H1 (cell line): ENCODE measurements at regions not wholly inside any gene's neighbourhood (a gene's known extent, or its start where the extent isn't known, plus 50 kb on each side); places are given as distances from the start of the nearest gene placed in this dataset.

Source experiments
- EP300 ChIP-seq, 2 experiments: IDR thresholded peaks; 1 replicate in 1 of 2; 2 replicates in 1 of 2; pipeline ENCODE4 v1.6.1; 2011 to 2012; ENCODE audit warnings: low read depth in 2 of 2, low read length in 2 of 2, mild to moderate bottlenecking in 2 of 2, borderline replicate concordance in 1 of 2, inconsistent platforms in 1 of 2, moderate library complexity in 1 of 2
- EZH2 ChIP-seq: fragments of 200-600 bp; sonication (generic); IDR thresholded peaks from 2 replicates; pipeline ENCODE4 v1.7.1; 2012; ENCODE audit warnings: low read depth, mild to moderate bottlenecking, moderate library complexity, low read length, inconsistent platforms; ENCODE audit not compliant: severe bottlenecking
- GABPA ChIP-seq: IDR thresholded peaks from 2 replicates; pipeline ENCODE4 v1.6.1; 2011; ENCODE audit warnings: mild to moderate bottlenecking, low read length, moderate library complexity, borderline replicate concordance; ENCODE audit not compliant: insufficient read depth
- HDAC2 ChIP-seq, 2 experiments: fragments of 300-600 bp in 1 of 2; sonication (generic) in 1 of 2; IDR thresholded peaks; 2 replicates each; pipeline ENCODE4 v1.6.1; 2011 to 2012; ENCODE audit warnings: low read depth in 2 of 2, low read length in 2 of 2, mild to moderate bottlenecking in 2 of 2, moderate library complexity in 2 of 2, borderline replicate concordance in 1 of 2, inconsistent platforms in 1 of 2
- POLR2A ChIP-seq, 2 experiments: IDR thresholded peaks; 1 replicate in 1 of 2; 2 replicates in 1 of 2; pipeline ENCODE4 v1.6.1; 2011; ENCODE audit warnings: low read depth in 2 of 2, low read length in 2 of 2, mild to moderate bottlenecking in 2 of 2; ENCODE audit errors: control extremely low read depth in 1 of 2
- RBBP5 ChIP-seq: IDR thresholded peaks from 2 replicates; pipeline ENCODE4 v1.7.1; 2012; ENCODE audit warnings: low read depth, mild to moderate bottlenecking, inconsistent platforms, low read length, moderate library complexity, borderline replicate concordance
- YY1 ChIP-seq: IDR thresholded peaks from 2 replicates; pipeline ENCODE4 v1.6.1; 2011; ENCODE audit warnings: low read depth, mild to moderate bottlenecking, low read length
- TF ChIP-seq, protein P1 (sequence below), 3 experiments: IDR thresholded peaks; 1 replicate in 2 of 3; 2 replicates in 1 of 3; pipeline versions ENCODE4 v1.5.1 to v1.6.1; 2011; ENCODE audit warnings: low read length in 3 of 3, mild to moderate bottlenecking in 3 of 3, inconsistent platforms in 2 of 3, low read depth in 1 of 3, moderate library complexity in 1 of 3; ENCODE audit not compliant: insufficient read depth in 1 of 3; ENCODE audit errors: control extremely low read depth in 1 of 3

DNA sequence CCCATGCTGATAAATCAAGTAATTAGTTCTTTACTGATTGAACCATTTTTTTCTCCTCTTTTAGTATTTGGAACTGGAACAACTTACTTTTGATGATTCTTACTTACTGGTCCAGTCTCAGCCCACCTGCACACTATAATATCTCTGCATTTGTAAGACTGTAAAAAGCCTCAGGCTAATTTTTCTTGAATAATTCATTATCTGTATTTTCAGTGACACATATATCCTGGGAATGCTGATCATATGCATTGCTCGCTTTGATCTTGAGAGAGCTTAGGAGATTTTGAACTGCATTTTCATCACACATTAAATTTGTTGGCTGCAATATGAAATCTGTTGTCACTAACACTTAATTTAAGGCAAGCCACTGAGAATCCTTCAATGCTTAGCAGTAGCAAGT lies 760.6 kb downstream of the EDEM1 start:
- TF ChIP-seq, protein P1, sequence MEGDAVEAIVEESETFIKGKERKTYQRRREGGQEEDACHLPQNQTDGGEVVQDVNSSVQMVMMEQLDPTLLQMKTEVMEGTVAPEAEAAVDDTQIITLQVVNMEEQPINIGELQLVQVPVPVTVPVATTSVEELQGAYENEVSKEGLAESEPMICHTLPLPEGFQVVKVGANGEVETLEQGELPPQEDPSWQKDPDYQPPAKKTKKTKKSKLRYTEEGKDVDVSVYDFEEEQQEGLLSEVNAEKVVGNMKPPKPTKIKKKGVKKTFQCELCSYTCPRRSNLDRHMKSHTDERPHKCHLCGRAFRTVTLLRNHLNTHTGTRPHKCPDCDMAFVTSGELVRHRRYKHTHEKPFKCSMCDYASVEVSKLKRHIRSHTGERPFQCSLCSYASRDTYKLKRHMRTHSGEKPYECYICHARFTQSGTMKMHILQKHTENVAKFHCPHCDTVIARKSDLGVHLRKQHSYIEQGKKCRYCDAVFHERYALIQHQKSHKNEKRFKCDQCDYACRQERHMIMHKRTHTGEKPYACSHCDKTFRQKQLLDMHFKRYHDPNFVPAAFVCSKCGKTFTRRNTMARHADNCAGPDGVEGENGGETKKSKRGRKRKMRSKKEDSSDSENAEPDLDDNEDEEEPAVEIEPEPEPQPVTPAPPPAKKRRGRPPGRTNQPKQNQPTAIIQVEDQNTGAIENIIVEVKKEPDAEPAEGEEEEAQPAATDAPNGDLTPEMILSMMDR (IDR thresholded peaks at IDR 0.05; ENCODE audit: control extremely low read depth in 1 of 3, insufficient read depth in 1 of 3, low read depth in 1 of 3, low read length in 3 of 3), result no peak
- TF ChIP-seq HDAC2 (IDR thresholded peaks at IDR 0.05; ENCODE audit: borderline replicate concordance in 1 of 2, low read depth in 2 of 2, low read length in 2 of 2), result no peak
- no peak for TF ChIP-seq EP300 (IDR thresholded peaks at IDR 0.05; ENCODE audit: borderline replicate concordance in 1 of 2, low read depth in 2 of 2, low read length in 2 of 2)
- TF ChIP-seq EZH2, result no peak
- TF ChIP-seq GABPA, result no peak
- no peak for TF ChIP-seq RBBP5
- TF ChIP-seq POLR2A (IDR thresholded peaks at IDR 0.05; ENCODE audit: control extremely low read depth in 1 of 2, low read depth in 2 of 2, low read length in 2 of 2), result no peak
- TF ChIP-seq YY1, result no peak
